A172 (cell line): ENCODE measurements at regions not wholly inside any gene's neighbourhood (a gene's known extent, or its start where the extent isn't known, plus 50 kb on each side); places are given as distances from the start of the nearest gene placed in this dataset.

Experiments used
- DNase-seq: peaks from one replicate; pipeline ENCODE4 v3.0.0-alpha.2; 2015; ENCODE audit warnings: low spot score

- DNase-seq: no peak
Measured at GRCh38 chr1:37389327-37389726, 85.1 kb upstream of the ZC3H12A start.

- no peak for DNase-seq
Measured at GRCh38 chr1:37391211-37392011, 83.0 kb upstream of the ZC3H12A start.

GRCh38 chr1:37392051-37392450 lies 82.3 kb upstream of the ZC3H12A start:
- DNase-seq: no peak

- no peak for DNase-seq
Measured at GRCh38 chr1:37393173-37394120, 80.9 kb upstream of the ZC3H12A start.

- DNase-seq: peak; percentile 3
Measured at GRCh38 chr1:37394574-37395464, 79.6 kb upstream of the ZC3H12A start.

GRCh38 chr1:37398096-37398495 lies 76.3 kb upstream of the ZC3H12A start:
- no peak for DNase-seq

- no peak for DNase-seq
Measured at GRCh38 chr1:37399205-37399604, 75.2 kb upstream of the ZC3H12A start.

- no peak for DNase-seq
Measured at GRCh38 chr1:37399830-37400464, 74.4 kb upstream of the ZC3H12A start.

GRCh38 chr1:37400466-37401225 lies 73.7 kb upstream of the ZC3H12A start:
- no peak for DNase-seq

- no peak for DNase-seq
Measured at GRCh38 chr1:37403166-37403565, 71.2 kb upstream of the ZC3H12A start.

- DNase-seq: no peak
Measured at GRCh38 chr1:37404711-37405110, 69.7 kb upstream of the ZC3H12A start.

GRCh38 chr1:37410105-37410504 lies 64.3 kb upstream of the ZC3H12A start:
- DNase-seq: no peak

GRCh38 chr1:37410815-37411214 lies 63.6 kb upstream of the ZC3H12A start:
- no peak for DNase-seq

GRCh38 chr1:37415611-37416244 lies 58.7 kb upstream of the ZC3H12A start:
- DNase-seq: no peak

- no peak for DNase-seq
Measured at GRCh38 chr1:37420456-37420855, 53.9 kb upstream of the ZC3H12A start.

GRCh38 chr1:37423810-37424209 lies 50.6 kb upstream of the ZC3H12A start:
- peak; percentile 35 for DNase-seq

GRCh38 chr1:37424523-37424922 lies 49.9 kb upstream of the ZC3H12A start:
- DNase-seq: no peak
